ENCODE measurements at regions not wholly inside any gene's neighbourhood (a gene's known extent, or its start where the extent isn't known, plus 50 kb on each side); places are given as distances from the start of the nearest gene placed in this dataset.

DNA sequence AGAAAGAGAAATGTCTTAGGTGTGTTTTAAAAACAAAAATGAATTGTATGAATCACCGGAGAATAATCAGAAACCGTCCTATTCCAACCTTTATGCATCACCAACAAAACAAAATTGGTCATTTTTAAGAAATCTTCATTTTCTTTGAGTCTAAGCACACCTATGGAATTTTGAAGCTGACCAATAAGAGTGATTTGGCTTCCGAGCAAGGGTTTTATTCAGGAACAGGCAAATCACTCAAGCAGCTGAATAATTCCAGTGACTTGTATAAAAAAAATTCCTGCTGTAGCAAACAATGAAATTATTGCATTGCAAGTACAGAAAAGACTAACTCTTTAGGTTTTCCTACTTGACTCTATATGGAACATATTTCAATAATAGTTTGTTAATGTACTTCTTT is 83.8 kb upstream of the FNDC3B start:
- DNase-seq (ENCODE audit: low read depth in 4 of 4, low spot score in 3 of 4) = no peak

DNA sequence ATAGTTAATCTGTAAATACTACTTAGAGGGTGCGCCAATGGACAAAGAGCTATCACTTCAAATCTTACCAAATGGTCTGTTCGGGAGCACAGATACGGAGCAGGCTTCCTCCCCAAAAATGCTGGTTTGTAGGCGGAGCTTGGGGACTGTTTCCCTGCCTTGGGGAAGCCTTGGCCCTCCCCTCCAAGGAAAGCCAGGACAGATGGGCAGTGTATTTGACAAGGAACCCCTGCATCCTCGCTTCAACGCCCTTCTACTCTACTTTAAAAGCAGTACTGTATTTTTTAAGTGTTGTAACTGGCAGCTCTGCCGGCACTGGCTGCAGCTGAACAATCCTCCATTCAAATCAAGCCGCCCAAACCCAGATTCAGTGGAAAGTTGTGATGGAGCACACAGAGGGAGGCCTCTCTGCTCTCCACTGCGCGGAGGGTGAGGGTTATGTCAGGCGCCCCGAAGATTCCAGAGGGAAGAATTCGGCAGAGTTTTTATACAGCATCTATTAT is 83.1 kb upstream of the FNDC3B start:
- DNase-seq (ENCODE audit: low read depth in 4 of 4, low spot score in 3 of 4) = no peak

DNA sequence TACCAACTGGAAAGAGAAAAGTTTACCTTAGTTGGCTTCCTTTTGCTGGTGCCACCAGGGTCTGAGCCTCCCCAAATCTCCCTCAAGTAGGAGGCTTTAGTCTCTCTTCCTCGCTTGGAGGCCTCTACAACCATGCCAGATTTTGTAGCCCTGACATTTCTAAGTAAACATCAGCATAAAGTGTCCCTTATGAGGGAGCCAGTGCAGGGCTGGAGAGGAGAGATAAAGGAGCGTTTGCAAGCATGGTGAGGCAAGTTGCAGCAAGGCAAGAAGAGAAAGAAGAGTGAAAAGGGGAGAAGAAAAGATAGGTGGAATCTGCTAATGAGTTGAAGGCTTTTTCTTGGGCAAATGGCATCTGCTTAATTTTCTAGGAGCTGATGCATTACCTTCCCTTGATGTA is 82.7 kb upstream of the FNDC3B start:
- DNase-seq (ENCODE audit: low read depth in 4 of 4, low spot score in 3 of 4) = no peak

DNA sequence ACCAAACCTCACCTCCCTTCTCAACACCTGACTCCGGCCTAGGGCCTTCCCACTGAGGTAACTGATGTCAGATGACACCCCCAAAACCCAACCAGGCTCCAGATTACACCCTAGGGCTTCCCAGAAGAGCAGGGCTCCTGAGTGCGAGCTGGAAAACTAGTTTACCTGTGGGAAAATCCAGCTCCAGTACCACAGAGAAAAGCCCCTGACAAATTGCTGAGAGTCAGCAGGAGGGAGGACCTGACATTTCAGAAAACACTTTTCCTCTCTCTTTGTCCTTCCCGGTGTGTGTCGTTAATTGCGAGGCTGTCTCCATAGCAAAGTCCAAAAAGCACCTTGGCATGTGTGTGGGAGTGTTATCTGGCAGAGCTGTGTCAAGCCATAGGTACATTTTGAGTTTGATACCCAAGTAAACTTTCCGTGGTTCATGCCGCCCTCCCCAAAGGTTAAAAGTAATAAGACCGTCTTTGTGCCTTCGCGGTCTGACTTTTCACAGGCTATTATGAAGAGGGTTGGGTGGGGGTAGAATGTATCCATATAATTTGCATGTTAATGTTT is 79.8 kb upstream of the FNDC3B start:
- DNase-seq (ENCODE audit: low read depth in 4 of 4, low spot score in 3 of 4) = no peak

DNA sequence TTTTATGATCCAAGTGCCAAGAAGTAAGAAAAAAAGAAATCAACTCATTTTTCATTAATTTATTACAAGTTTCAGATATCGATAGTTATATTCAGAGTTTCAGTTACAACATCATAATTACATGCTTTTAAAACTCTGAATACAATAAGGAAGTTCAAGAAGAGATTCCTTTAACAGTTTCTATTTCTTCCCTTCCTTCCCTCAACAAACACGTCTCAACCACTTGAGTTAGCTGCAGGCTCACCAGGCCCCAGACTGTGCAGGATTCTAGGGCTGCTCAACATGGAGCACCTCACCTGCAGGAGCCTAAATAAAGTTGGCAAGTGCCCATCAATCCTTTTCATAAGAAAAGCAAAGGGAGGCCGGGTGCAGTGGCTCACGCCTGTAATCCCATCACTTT is 79.2 kb upstream of the FNDC3B start:
- no peak for DNase-seq (ENCODE audit: low read depth in 4 of 4, low spot score in 3 of 4)

DNA sequence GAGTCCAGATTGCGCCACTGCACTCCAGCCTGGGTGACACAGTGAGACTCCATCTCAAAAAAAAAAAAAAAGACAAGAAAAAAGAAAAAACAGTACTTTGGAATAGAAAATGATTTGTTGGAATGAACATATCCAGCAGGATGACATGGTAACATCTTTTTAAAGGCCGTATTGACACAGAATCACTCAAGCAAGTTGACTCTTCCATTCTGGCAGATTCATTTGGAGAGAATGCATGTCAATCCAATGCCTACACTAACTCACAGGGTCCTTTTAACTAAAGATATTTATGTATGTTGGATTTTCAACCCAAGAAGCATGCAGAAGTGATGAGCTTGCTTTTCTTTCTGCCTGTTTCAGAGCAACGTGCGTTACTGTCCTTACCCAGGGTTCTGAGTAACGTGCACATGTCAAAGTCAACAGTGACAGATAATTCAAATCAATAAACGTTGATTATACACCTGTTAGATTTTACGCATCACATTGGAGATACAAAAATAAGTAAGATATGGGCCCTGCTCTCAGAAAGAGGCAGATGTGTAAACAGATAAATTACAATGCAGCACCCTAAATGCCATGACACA is 77.1 kb upstream of the FNDC3B start:
- DNase-seq (ENCODE audit: low read depth in 4 of 4, low spot score in 3 of 4) = no peak

DNA sequence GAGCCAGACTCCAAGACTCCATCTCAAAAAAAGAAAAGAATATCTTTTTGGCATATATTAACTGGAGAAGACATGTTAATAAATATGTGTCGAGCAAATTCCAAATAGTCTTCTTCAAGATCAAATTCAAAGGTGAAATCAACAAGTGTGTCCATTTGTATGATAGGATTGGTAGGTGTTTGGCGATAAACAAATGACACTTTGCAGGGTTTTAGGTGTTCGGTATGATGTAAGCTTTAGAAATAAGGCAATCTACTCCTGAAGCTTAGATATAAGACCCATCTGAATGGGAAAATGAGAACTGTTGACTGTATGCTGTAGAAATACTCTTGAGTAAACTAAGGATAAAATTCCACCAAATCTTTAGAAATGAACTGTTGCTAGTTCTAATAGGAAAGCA is 75.8 kb upstream of the FNDC3B start:
- DNase-seq (ENCODE audit: low read depth in 4 of 4, low spot score in 3 of 4) = no peak

DNA sequence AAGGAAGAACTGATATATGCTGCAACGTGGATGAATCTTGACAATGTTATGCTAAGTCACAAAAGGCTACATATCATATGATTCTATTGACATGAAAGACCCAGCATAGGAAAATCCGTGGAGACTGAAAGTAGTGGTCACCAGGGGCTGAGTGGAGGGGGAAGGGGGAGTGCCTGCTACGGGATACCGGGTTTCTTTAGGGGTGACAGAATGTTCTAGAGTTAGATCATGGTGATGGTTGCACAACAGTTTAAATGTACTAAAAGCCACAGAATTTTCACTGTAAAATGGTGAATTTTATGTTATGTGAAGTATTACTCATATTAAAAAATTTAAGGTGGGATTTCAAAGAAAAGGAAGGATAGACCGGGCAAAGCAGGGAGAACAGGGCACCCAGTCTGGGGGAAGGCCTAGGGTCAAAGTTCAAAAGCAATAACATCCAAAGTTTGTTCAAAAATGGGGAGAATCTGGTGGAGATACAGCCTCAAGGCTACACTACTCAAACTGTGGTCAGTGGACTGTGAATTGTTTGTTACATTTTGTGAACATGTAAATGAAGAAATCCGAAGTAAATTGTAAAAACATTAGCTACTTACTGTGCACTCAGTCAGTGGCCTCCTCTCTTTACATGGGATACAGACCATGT is 74.2 kb upstream of the FNDC3B start:
- DNase-seq (ENCODE audit: low read depth in 4 of 4, low spot score in 3 of 4) = no peak

DNA sequence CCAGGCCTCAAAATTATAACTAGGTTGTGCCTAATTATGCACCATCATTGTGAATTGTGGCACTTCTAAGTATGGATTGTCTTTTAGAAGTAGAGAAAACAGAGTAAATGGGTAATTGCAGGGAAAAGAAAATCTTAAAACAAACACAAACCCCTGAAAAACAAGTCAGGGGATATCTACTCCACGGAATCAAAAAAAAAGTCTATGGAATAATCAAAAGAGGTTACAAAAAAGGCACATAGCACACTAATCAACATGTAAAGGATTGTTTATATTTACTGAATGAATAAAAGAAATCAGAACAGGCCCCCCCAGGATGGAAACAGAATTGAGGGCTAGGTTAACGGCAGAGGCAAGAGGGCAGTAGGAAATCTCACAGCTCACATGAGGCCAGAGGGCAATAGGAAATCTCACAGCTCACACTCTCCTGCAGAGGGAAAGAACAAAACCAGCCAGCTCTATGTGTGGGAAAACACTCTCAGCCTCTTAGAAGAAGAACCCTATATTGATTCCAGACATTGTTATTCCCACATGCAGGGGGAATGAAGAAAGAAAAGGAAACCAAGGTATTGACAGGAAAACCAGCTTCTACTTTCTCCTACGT is 72.7 kb upstream of the FNDC3B start:
- DNase-seq (ENCODE audit: low read depth in 4 of 4, low spot score in 3 of 4) = no peak

DNA sequence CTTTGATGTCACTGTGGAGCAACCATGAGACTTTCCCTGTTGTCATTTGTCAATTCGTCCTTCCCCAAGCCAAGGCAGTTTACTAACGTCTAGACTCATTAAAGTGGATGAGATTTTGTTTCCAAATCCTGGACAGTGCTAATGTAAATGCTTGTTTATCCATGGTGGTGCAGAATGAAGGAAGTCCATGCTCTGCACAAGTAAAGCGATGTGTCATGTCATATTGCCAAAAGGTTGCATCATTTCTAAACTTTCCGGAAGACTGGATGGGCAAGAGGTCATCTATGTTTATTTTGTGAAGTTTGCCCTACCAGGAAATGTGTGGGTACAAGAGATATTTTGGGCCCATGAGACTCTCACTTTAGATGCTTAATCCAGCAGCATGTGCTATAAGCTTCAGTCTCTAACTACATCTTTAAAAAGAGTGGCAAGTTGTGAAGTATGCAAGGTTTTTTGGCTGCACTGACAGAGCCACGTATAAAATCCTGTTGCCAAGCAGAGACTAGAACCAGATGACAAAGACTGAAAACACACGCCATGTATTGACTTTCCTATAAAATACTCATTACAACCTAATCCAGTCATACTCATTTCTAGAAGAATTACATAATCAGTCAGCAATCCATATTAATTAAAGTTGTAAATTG is 72.1 kb upstream of the FNDC3B start:
- DNase-seq (ENCODE audit: low read depth in 4 of 4, low spot score in 3 of 4) = no peak

DNA sequence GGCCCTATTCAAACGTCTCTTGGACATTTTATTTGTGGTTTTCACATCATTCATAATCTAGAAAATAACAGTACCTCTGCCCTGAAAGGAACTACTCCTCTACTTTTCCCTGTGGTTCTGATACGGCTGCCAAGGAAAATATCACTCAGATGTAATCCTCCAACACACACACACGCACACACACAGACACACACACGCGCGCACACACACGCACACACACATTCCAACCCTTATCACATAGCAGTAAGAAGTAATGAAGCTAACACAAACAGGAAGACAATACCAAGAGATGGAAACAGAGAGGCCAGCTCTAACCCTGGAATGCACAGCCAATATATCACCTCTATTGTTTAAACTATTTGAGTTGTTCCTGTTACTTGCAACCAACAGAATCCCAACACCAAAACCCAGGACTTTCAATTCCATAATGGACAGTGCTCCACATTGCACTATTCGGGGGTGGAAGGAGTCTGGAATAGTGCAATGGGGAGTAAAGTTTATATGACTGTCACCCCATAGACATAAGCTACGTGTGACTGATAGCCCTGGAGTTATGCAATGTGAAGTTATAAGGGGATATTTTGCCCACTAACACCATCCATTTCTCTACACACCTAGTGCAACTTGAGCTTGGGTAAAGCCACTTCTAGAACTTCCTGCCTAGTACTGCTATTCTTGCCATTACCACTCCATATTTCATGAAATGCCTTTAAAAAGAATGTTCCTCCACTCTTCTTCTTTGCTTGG is 71.3 kb upstream of the FNDC3B start:
- no peak for DNase-seq (ENCODE audit: low read depth in 4 of 4, low spot score in 3 of 4)

DNA sequence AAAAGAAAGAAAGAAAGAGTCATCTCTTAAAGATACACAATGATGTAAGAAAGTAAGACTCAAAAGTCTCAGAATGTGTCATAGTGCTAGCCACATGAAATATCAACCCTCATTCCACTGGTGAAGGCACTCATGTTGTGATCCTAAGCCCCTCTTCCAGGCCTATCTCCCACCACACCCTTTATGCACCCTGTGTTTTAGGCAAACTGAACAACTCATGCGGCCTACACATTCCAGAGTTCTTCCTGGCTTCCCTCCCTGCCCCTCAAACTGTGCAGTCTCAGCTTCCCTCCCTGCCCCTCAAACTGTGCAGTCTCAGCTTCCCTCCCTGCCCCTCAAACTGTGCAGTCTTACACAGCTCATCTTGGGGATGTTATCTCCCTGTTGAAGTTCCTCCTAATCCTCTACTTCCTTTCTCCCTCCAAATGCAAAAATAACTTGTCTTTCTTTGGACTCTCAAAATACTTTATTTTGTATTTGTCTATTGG is 69.0 kb upstream of the FNDC3B start:
- no peak for DNase-seq (ENCODE audit: low read depth in 4 of 4, low spot score in 3 of 4)

DNA sequence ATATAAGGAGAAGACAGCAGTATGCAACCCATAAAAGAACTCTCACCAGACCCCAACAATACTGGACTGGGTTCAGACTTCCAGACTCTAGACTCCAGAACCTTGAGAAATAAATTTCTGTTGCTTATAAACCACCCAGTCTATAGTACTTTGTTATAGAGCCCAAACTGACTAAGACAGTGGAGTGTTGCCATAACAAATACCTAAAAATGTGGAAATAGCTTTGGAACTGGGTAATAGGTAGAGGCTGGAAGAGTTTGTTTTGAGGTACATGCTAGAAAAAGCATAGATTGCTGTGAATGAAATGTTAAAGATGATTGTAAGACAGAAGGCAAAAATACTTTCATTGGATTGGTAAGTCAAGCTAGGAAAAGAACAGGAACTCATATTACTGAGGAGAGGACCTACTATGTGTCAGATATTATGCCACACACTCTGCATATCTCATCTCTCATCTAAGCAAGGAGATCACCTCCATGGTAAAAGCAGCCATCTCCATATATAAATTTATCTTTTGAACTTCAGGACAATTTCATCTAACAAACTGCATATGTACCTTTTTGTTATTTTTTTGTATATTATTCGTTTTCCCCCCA is 67.4 kb upstream of the FNDC3B start:
- DNase-seq (ENCODE audit: low read depth in 4 of 4, low spot score in 3 of 4) = no peak

DNA sequence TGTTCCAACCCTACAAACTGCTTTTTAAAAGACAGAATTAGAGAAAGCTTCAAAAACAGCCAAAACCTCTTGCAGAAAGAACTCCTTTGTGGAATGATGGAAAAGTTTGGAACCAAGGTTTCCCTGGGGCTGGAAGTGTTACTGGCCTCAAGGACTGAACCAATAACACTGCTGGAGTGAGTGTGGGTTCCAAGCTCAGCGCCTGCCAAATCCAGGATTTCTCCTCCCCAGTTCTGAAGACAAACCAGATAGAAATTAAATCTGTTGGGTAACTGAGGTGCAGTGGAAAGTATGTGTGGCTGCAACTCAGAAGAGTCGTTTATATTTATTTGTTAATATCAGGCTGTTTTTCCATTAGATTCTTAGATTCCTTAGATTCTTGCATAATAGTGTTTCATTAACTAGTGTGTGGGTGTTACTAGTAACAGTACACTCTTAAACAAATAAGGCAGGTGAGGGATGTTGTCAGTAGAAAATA is 66.5 kb upstream of the FNDC3B start:
- DNase-seq (ENCODE audit: low read depth in 4 of 4, low spot score in 3 of 4) = no peak

DNA sequence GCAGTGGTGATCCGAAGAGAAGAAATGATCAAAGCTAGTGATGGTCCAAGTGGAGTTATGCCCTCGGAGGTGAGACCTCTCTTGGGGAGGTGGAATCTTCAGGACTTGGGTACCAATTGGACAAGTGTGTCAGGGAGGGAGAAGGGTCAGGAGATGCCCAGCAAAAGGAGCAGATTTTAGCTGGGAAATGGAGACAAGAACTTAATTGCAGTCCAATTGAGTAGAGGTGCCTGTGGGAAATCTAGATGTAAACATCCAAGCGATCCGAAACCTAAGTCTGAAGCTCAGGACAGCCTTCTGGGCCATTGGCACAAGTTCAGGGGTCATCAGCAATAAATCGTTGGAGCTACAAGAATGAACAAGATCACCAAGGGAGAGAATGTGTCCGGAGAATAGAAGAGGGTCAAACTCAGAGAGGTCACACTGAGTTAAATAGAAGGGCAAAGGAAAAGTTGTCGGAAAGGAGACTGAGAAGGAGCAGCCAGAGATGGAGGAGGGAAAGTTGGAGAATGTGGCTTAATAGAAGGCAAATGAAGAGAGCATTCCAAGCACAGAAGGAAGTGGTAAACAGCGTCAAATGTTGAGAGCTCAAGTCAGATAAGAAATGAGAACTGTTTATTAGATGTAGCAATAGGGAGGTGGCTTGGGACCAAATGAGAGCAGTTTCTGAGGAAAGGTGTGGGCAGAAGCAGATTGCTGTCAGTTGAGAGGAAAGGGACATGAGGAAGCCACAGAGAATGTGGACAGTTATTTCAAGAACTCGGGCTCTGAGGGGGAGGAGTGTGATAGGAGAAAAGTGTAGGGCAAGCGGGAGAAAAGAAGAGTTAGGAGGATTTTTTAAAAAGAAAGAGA is 64.2 kb upstream of the FNDC3B start:
- DNase-seq (ENCODE audit: low read depth in 4 of 4, low spot score in 3 of 4) = no peak

DNA sequence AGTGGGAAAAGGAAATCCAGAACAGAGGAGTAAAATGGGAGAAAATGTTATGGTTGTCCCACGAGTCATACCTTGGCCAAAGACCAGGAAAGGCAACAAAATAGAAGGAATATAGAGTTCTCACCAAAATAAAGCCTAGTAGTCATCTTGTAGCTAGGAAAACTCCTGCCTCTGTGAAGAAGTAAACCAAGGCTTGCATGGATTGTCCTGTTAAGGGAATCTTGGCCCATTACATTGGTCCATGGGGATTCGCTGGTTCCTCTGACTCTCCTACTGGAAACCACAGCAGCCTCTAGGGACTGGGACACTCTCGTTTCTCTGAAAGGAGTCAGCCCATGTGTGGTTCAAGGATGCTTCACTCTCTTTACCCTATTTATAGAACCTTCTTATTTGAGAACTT is 62.9 kb upstream of the FNDC3B start:
- no peak for DNase-seq (ENCODE audit: low read depth in 4 of 4, low spot score in 3 of 4)

DNA sequence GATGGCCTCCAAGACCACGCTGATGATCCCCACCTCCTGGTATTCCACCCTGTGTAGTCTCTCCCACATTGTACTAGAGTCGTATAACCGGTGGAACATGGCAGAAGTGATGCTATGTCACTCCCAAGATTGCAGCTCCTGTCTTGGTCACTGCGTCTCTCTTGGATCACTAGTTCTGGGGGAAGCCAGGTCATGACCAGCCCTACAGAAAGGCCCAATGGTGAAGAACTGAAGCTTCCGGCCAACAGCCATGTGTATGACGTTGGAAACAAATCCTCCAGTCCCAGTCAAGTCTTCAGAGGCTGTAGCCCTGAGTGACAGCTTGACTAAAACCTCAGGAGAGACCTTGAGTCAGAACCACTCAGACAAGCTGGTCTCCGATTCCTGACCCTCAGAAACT is 61.9 kb upstream of the FNDC3B start:
- DNase-seq (ENCODE audit: low read depth in 4 of 4, low spot score in 3 of 4) = no peak

DNA sequence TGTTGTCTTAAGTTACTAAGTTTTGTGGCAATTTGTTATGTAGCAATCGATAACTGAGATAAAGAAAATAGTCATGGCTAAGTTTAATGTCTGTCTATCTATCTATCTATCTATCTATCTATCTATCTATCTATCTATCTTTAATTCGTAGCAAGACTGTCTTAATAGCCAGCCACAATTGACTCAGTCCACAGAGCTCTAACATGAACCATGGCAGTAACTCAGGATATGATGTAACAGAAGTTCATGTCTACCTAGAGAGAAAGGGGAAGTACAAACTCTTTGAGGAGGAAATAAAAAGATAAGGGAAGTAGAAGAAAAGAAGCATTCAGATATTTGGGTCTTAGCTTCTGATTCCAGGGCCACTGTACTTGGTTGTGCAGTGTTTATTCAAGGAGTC is 61.5 kb upstream of the FNDC3B start:
- no peak for DNase-seq (ENCODE audit: low read depth in 4 of 4, low spot score in 3 of 4)

DNA sequence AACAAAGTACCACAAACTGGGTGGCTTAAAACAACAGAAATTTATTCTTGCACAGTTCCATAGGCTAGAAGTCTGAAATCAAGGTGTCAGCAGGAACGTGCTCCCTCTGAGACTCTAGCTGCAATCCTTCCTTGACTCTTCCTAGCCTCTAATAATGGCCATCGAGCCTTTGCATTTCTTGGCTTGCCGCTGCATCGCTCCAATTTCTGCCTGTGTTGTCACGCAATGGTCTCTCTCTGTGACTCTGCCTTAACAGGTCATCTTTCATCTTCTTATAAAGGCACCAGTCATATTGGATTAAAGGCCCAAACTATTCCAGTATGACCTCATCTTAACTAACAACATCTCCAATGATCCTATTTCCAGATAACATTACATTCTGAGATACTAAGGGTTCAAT is 61.0 kb upstream of the FNDC3B start:
- DNase-seq (ENCODE audit: low read depth in 4 of 4, low spot score in 3 of 4) = no peak

Data from right renal pelvis (tissue), 4 donors.